Gastrocnemius medialis (tissue), 4 donors: ENCODE measurements at regions not wholly inside any gene's neighbourhood (a gene's known extent, or its start where the extent isn't known, plus 50 kb on each side); places are given as distances from the start of the nearest gene placed in this dataset.
A peak's percentile ranks its signal among the peaks of the same experiment; 100 is the strongest.

Experiments used
- ATAC-seq, 2 donors: fragments of 150-250 bp; one replicate each; pipeline ENCODE4 v1.9.1; 2016
- DNase-seq, 2 donors: peaks; one replicate each; pipeline ENCODE4 v3.0.0-alpha.2; 2019
- H3K27ac ChIP-seq, 4 donors: fragments of 200-600 bp; sonication (generic); 1 replicate in 1 of 4; 2 replicates in 3 of 4; pipeline ENCODE4 v1.5.1; 2016 to 2018; ENCODE audit warnings: mild to moderate bottlenecking in 2 of 4, moderate library complexity in 1 of 4
- H3K27me3 ChIP-seq, 3 donors: fragments of 200-600 bp; sonication (generic) in 2 of 3; 1 replicate in 1 of 3; 2 replicates in 2 of 3; pipeline versions ENCODE4 v1.5.1 to v1.6.0; 2016 to 2019; ENCODE audit warnings: mild to moderate bottlenecking in 1 of 3, moderate library complexity in 1 of 3
- H3K36me3 ChIP-seq, 2 donors: fragments of 200-600 bp; sonication (generic) in 1 of 2; one replicate each; pipeline ENCODE4 v1.5.1; 2017 to 2018
- H3K4me1 ChIP-seq, 2 donors: fragments of 200-600 bp; sonication (generic) in 1 of 2; one replicate each; pipeline ENCODE4 v1.5.1; 2016 to 2017; ENCODE audit warnings: mild to moderate bottlenecking in 2 of 2
- H3K4me3 ChIP-seq, 4 donors: fragments of 200-600 bp; sonication (generic) in 3 of 4; 1 replicate in 1 of 4; 2 replicates in 3 of 4; pipeline ENCODE4 v1.5.1; 2016 to 2019; ENCODE audit warnings: mild to moderate bottlenecking in 2 of 4
- H3K9me3 ChIP-seq, 3 donors: fragments of 200-600 bp; sonication (generic) in 2 of 3; 1 replicate in 1 of 3; 2 replicates in 2 of 3; pipeline ENCODE4 v1.5.1; 2016 to 2019
- POLR2A ChIP-seq, 2 donors: fragments of 450-650 bp; IDR thresholded peaks; one replicate each; pipeline ENCODE4 v1.6.1; 2017; ENCODE audit warnings: antibody characterized with exemption in 2 of 2, mild to moderate bottlenecking in 2 of 2, moderate library complexity in 2 of 2
- in situ Hi-C, 4 donors: fragments of 200-750 bp; cut with MboI; loops; one replicate each; pipeline versions ENCODE4 v1.15.0 to v1.8.0; 2017; ENCODE audit warnings: low sequenced_read_pairs in 4 of 4
- intact Hi-C: fragments of 100-400 bp; cut with DNase I; formaldehyde crosslinking; loops from one replicate; pipeline ENCODE4 v1.15.1; 2023; ENCODE audit warnings: low total_unique reads
- TF ChIP-seq, protein P1 (sequence below), 5 experiments: fragments of 450-650 bp in 3 of 5; fragments of 200-600 bp in 2 of 5; sonication (generic) in 2 of 5; IDR thresholded peaks in 4 of 5; conservative IDR thresholded peaks in 1 of 5; 1 replicate in 4 of 5; 2 replicates in 1 of 5; pipeline ENCODE4 v1.5.1; 2016 to 2019; ENCODE audit warnings: antibody characterized with exemption in 5 of 5, mild to moderate bottlenecking in 3 of 5, moderate library complexity in 3 of 5

DNA sequence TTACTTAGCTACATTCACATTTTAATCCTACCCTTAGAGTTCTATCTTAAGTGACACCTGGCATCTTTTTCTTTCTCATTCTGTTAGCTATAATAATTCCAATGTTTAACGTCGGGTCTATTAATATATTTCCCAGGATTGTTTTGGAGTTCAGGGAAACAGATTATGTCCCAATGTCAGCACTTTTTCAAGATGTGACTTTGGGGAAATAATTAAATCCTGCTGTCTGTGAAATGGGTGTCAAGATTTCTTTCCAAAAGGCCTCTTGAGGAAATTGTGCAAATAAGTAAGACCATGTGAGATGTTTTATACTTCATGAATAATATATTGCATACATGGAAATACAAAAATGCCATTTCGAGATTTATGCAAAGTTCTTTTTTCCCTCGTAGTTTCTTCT lies 887.6 kb upstream of the SEL1L start:
- H3K36me3 ChIP-seq = no peaks in the 10 kb centered on the region
- ATAC-seq (no peak), DNase-seq (no peak)
- TF ChIP-seq, protein P1, sequence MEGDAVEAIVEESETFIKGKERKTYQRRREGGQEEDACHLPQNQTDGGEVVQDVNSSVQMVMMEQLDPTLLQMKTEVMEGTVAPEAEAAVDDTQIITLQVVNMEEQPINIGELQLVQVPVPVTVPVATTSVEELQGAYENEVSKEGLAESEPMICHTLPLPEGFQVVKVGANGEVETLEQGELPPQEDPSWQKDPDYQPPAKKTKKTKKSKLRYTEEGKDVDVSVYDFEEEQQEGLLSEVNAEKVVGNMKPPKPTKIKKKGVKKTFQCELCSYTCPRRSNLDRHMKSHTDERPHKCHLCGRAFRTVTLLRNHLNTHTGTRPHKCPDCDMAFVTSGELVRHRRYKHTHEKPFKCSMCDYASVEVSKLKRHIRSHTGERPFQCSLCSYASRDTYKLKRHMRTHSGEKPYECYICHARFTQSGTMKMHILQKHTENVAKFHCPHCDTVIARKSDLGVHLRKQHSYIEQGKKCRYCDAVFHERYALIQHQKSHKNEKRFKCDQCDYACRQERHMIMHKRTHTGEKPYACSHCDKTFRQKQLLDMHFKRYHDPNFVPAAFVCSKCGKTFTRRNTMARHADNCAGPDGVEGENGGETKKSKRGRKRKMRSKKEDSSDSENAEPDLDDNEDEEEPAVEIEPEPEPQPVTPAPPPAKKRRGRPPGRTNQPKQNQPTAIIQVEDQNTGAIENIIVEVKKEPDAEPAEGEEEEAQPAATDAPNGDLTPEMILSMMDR (IDR thresholded peaks at IDR 0.05 in 4 of 5, conservative IDR thresholded peaks at IDR 0.05 in 1 of 5) = no peak
- no peaks in the 10 kb centered on the region for H3K27me3 ChIP-seq
- H3K27ac ChIP-seq = no peak overlapping the region
- H3K4me1 ChIP-seq = no peaks in the 10 kb centered on the region
- in situ Hi-C loops = no loop called here
- intact Hi-C loops = no loop called here
- no peak overlapping the region for H3K4me3 ChIP-seq
- no peaks in the 10 kb centered on the region for H3K9me3 ChIP-seq

DNA sequence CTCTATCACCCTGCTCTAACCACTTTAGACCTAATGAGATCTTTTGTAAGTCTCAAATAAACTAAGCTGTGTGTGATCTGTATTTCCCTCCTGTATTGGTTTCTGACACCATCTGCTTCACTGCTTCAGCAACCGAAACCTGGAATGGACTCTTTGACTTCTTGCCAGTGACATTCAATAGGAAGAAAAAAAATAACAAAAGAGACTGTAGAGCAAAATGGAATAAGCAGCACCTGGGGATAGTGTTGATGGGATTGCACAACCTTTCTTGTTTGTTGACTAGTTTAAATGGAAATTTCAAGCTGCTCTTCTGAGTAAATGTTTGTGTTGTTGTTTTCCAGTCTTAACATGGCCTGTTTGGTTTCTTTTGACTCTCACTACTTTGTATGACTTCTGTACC lies 888.6 kb upstream of the SEL1L start:
- ATAC-seq (peak in 1 of 2 donors; percentile 23), DNase-seq (no peak)
- H3K27me3 ChIP-seq = no peaks in the 10 kb centered on the region
- H3K27ac ChIP-seq = no peak overlapping the region
- intact Hi-C loops (no loop called here), in situ Hi-C loops (no loop called here)
- no peaks in the 10 kb centered on the region for H3K9me3 ChIP-seq
- no peaks in the 10 kb centered on the region for H3K4me1 ChIP-seq
- no peaks in the 10 kb centered on the region for H3K36me3 ChIP-seq
- H3K4me3 ChIP-seq = no peak overlapping the region
- TF ChIP-seq, protein P1 (IDR thresholded peaks at IDR 0.05 in 4 of 5, conservative IDR thresholded peaks at IDR 0.05 in 1 of 5) = no peak
- TF ChIP-seq POLR2A (IDR thresholded peaks at IDR 0.05) = no peak

DNA sequence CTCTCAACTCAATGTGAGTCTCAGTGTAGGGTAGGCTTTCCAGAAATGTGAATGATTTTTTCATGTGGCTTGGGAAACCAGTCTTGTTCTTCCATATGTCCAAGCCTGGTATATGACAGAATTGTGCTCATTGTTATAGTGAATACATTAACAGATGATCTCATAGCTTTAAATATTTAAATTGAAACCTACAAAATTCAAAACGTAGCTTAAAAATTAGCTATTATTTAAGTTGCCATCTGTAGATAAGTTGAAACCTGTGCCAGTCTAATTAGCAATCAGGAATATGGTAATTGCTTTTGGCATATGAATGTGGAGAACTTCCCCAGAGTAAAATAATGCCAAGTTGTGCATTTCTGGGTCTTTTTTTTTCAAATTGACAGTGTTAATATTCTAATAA lies 891.6 kb upstream of the SEL1L start:
- H3K4me1 ChIP-seq = no peaks in the 10 kb centered on the region
- no peaks in the 10 kb centered on the region for H3K27me3 ChIP-seq
- TF ChIP-seq, protein P1 (IDR thresholded peaks at IDR 0.05 in 4 of 5, conservative IDR thresholded peaks at IDR 0.05 in 1 of 5) = no peak
- TF ChIP-seq POLR2A (IDR thresholded peaks at IDR 0.05) = no peak
- no peak for DNase-seq
- intact Hi-C loops = no loop called here
- in situ Hi-C loops = no loop called here
- H3K36me3 ChIP-seq = no peaks in the 10 kb centered on the region
- H3K4me3 ChIP-seq = no peak overlapping the region
- H3K9me3 ChIP-seq = no peaks in the 10 kb centered on the region
- ATAC-seq = no peak
- no peak overlapping the region for H3K27ac ChIP-seq

DNA sequence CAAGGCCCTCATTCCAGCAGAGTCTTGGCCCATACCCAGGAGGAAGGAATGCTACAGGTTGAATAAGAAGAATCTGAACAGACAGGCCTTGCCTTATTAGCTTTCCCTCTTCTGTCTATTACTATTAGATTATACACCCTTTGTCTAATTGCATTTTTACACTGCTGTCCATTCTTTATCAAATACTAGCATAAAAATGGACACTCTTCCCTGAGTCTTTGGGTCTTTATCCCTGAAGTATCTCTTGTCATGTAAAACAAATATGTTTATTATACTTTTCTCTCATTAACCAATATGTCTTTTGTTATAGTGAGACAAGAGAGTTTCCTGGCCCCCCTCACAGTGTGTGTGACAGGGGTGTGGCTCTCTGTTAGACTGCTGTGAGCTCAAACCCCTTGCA lies 897.4 kb upstream of the SEL1L start:
- no peak overlapping the region for H3K27ac ChIP-seq
- DNase-seq = no peak
- H3K36me3 ChIP-seq = no peaks in the 10 kb centered on the region
- intact Hi-C loops (no loop called here), in situ Hi-C loops (no loop called here)
- ATAC-seq = no peak
- TF ChIP-seq, protein P1 (IDR thresholded peaks at IDR 0.05 in 4 of 5, conservative IDR thresholded peaks at IDR 0.05 in 1 of 5) = no peak
- no peak for TF ChIP-seq POLR2A (IDR thresholded peaks at IDR 0.05)
- H3K9me3 ChIP-seq = no peaks in the 10 kb centered on the region
- H3K27me3 ChIP-seq = no peaks in the 10 kb centered on the region
- no peaks in the 10 kb centered on the region for H3K4me1 ChIP-seq
- no peak overlapping the region for H3K4me3 ChIP-seq

DNA sequence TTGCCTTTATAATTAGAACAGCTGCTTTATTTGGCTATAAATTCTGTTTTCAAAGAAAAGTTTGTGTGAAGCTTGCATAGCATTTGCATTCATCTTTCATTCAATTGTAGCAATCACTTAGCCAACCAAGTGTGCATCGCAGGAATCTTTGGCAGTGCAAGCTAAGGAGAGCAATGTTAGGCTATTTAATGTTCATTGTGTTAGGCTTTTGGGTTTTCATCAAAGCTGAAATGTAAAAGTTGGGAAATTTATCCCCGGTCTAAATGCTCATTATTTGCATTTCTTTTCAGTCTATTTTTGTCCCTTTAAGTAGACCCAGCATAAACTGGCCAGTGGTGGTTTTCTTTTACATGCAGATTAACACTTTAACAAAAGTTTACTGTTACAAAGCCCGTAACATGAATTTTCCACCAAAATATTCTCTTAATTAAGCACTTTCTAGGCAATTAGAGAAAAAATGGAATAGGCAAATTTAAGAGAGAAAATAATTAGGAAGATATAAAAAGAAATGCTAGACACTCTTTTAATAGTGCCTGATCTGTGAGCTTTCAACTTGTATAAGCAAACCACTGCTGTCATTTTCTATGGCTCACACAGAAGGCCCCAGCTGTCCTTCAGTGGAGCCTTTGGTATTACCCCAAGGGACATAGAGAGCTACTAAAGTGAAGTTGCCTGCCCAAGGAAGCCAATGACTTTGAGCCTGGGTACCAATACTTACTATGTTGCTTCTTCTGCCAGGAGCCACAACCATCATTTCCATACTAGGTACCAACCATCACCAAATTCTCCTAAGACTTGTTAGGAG lies 898.9 kb upstream of the SEL1L start:
- no peaks in the 10 kb centered on the region for H3K4me1 ChIP-seq
- H3K27ac ChIP-seq = no peak overlapping the region
- H3K27me3 ChIP-seq = no peaks in the 10 kb centered on the region
- no peaks in the 10 kb centered on the region for H3K36me3 ChIP-seq
- TF ChIP-seq, protein P1 (IDR thresholded peaks at IDR 0.05 in 4 of 5, conservative IDR thresholded peaks at IDR 0.05 in 1 of 5) = no peak
- no peak for TF ChIP-seq POLR2A (IDR thresholded peaks at IDR 0.05)
- DNase-seq (no peak), ATAC-seq (no peak)
- in situ Hi-C loops (no loop called here), intact Hi-C loops (no loop called here)
- H3K9me3 ChIP-seq = no peaks in the 10 kb centered on the region
- no peak overlapping the region for H3K4me3 ChIP-seq
